ENCODE measurements at regions not wholly inside any gene's neighbourhood (a gene's known extent, or its start where the extent isn't known, plus 50 kb on each side); places are given as distances from the start of the nearest gene placed in this dataset.
"Not testable (repeated sequence)": the region's sequence is repeated elsewhere in the genome, so short reads cannot be mapped to it uniquely, and the experiment has no call there.

DNA sequence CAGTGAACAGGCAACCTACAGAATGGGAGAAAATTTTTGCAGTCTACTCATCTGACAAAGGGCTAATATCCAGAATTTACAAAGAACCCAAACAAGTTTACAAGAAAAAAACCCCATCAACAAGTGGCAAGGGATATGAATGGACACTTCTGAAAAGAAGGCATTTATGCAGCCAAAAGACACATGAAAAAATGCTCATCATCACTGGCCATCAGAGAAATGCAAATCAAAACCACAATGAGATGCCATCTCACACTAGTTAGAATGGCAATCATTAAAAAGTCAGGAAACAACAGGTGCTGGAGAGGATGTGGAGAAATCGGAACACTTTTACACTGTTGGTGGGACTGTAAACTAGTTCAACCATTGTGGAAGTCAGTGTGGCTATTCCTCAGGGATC is 80.3 kb downstream of the ZNF474 start:
- DNase-seq (ENCODE audit: low read depth, low spot score), result not testable (repeated sequence)

- no peak for DNase-seq (ENCODE audit: low read depth, low spot score)
Measured at GRCh38 chr5:122218778-122219177, 89.4 kb downstream of the ZNF474 start.

GRCh38 chr5:122219436-122220166 is 90.3 kb downstream of the ZNF474 start:
- DNase-seq (ENCODE audit: low read depth, low spot score), result no peak

GRCh38 chr5:122220511-122220910 is 91.2 kb downstream of the ZNF474 start:
- no peak for DNase-seq (ENCODE audit: low read depth, low spot score)

DNA sequence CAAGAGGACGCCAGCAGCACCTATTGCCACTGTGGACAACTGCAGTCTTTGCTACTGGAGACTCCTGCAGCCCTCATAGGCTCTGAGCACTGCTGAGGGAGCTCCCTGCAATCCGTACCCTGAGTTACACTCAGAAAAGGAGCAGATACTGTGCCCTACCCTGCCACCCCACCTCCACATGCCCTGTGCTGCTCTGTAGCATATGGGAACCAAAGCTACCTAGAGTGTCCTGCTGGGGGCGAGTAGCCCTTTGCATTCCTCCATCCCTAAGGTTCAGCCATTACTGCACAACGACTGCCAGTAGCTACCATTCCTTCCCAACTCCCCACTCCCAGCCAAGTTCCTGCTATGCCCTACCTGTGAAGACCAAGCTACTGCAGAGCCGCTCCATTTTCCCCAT is 90.2 kb upstream of the SNCAIP start:
- no peak for DNase-seq (ENCODE audit: low read depth, low spot score)

DNA sequence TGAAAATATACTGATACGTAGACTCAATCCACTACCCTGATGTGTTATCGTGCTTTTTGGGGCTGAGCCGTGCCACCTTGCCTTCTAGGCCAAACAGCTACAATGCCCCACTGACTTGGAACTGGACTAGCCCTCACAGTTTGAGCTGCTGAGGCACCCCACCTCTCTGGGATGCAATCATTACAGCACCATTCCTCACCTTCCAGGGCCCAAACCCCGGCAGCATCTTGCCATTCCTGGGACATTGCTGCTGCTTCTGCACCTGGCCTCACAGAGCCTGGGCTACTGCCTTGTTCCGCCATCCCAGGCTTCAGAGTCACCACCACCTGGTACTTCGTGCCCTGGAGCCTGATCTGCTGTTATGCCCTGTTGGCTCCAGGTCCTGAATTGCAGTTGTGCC is 89.5 kb upstream of the SNCAIP start:
- DNase-seq (ENCODE audit: low read depth, low spot score), result no peak

- DNase-seq (ENCODE audit: low read depth, low spot score), result no peak
Measured at GRCh38 chr5:122228728-122229392, 83.2 kb upstream of the SNCAIP start.

- DNase-seq (ENCODE audit: low read depth, low spot score), result no peak
Measured at GRCh38 chr5:122229551-122229950, 82.5 kb upstream of the SNCAIP start.

GRCh38 chr5:122236270-122237040 is 75.6 kb upstream of the SNCAIP start:
- DNase-seq (ENCODE audit: low read depth, low spot score), result no peak

GRCh38 chr5:122237906-122238305 is 74.1 kb upstream of the SNCAIP start:
- DNase-seq (ENCODE audit: low read depth, low spot score), result no peak

- no peak for DNase-seq (ENCODE audit: low read depth, low spot score)
Measured at GRCh38 chr5:122252319-122252718, 59.7 kb upstream of the SNCAIP start.

GRCh38 chr5:122253794-122254193 is 58.2 kb upstream of the SNCAIP start:
- DNase-seq (ENCODE audit: low read depth, low spot score), result no peak

GRCh38 chr5:122256388-122256787 is 55.6 kb upstream of the SNCAIP start:
- no peak for DNase-seq (ENCODE audit: low read depth, low spot score)

GRCh38 chr5:122257000-122257399 is 55.0 kb upstream of the SNCAIP start:
- DNase-seq (ENCODE audit: low read depth, low spot score), result no peak

DNA sequence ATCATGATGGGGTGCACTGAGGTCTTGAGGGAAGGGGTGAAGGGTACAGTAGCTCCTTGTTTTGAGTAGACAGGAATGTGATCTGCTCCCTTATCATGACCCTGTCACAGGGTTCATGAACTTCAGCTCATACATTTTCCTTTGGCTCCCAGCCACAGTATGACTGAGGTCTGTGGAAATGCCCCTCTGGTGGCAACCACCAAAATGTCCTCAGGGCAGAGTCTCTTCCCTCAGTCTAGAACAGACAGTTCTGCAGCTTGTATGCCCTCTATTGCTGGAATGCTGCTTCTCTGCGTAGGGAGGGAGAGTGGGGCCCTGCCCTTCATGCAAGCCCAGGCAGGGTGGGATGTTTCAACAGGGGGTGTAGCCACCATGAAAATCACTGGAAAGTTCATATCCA is 53.8 kb upstream of the SNCAIP start:
- DNase-seq (ENCODE audit: low read depth, low spot score), result no peak

GRCh38 chr5:122258840-122259239 is 53.2 kb upstream of the SNCAIP start:
- DNase-seq (ENCODE audit: low read depth, low spot score), result no peak

GRCh38 chr5:122259995-122260394 is 52.0 kb upstream of the SNCAIP start:
- peak; percentile 70 for DNase-seq (ENCODE audit: low read depth, low spot score)

DNA sequence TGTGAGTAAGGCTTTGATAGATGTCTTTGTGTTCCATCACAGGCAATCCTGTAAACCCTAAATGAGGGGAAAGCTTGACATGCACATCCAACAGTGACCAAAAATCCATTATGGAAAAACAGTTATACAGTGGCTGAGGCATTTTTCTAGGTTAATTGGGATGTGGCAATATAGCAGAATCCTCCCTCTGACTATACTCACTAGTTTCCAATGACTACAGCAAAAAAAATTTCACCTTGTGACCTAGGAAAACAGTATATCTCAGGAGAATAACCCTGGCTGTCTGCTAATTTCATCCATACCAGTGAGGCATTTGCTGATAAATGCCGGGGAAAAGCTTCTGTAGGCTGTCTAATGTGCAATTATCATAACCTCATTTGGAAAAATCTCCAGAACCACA is 49.9 kb upstream of the SNCAIP start:
- no peak for DNase-seq (ENCODE audit: low read depth, low spot score)

Data from astrocyte of the hippocampus (primary cell).